ENCODE measurements at regions not wholly inside any gene's neighbourhood (a gene's known extent, or its start where the extent isn't known, plus 50 kb on each side); places are given as distances from the start of the nearest gene placed in this dataset.

DNA sequence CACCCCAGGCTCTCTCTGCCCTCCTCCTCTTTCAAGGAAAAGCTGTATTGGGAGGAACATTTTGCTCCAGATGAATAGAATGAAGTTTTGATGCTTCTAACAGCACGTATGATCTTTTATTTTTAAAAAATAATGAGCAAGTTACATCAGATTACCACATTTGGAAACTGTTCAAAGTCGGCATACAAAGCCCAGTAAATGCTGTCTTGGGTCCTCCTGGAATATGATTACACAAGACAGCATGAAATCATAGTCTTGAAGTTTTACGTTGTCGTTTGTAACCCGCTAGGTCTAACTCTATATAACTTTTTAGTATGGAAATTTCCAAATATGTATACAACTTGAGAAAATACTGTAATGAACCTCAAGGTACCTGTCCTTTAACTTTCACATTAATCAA, 385.6 kb downstream of the HLX start:
- TF ChIP-seq CTCF (IDR thresholded peaks at IDR 0.05), result no peak
- no peak for TF ChIP-seq POLR2A (IDR thresholded peaks at IDR 0.05)

Data from testis (tissue), 2 donors.